GM23248 (cell line): ENCODE measurements at regions not wholly inside any gene's neighbourhood (a gene's known extent, or its start where the extent isn't known, plus 50 kb on each side); places are given as distances from the start of the nearest gene placed in this dataset.

ENCODE experiments used
- EZH2 ChIP-seq: fragments of 200-600 bp; sonication (generic); IDR thresholded peaks from 2 replicates; pipeline ENCODE4 v1.6.1; 2018; ENCODE audit warnings: antibody characterized with exemption, mild to moderate bottlenecking; ENCODE audit not compliant: insufficient read depth, poor library complexity, severe bottlenecking
- EZH2phosphoT487 ChIP-seq: fragments of 200-600 bp; sonication (generic); IDR thresholded peaks from 2 replicates; pipeline ENCODE4 v1.6.1; 2018; ENCODE audit warnings: antibody characterized with exemption, moderate library complexity, mild to moderate bottlenecking, low read depth; ENCODE audit not compliant: insufficient read depth

GRCh38 chr10:71909399-71910083, 54.7 kb upstream of the CHST3 start:
- TF ChIP-seq EZH2, result no peak
- TF ChIP-seq EZH2phosphoT487, result no peak
